GM12878 (cell line): ENCODE measurements at regions not wholly inside any gene's neighbourhood (a gene's known extent, or its start where the extent isn't known, plus 50 kb on each side); places are given as distances from the start of the nearest gene placed in this dataset.

Source experiments
- ATAC-seq: fragments of 200-7000 bp; cut with Tn5 transposase; 3 replicates; pipeline ENCODE4 v1.9.1; 2020; ENCODE audit warnings: mild to moderate bottlenecking, moderate library complexity
- BruUV-seq: library from RNA; stranded (reverse); fragments of 400-500 nt; replicated peaks from 2 replicates; lab custom pipeline; 2021; lab: Mats Ljungman, UMichigan
- CTCF ChIA-PET: fragments of 300-600 bp; sonication (Branson Sonifier 250); formaldehyde crosslinking; extraction: SDS; loops from one replicate; lab custom pipeline; 2021; ENCODE audit warnings: inconsistent platforms; lab: Yijun Ruan, JAX
- POLR2A ChIA-PET: fragments of 350-600 bp; formaldehyde crosslinking; extraction: SDS; loops from one replicate; lab custom pipeline; 2021; ENCODE audit warnings: inconsistent platforms; lab: Charles Lee
- RAD21 ChIA-PET: fragments of 300-600 bp; sonication (Branson Sonifier 250); formaldehyde crosslinking; loops from one replicate; lab custom pipeline; 2023; ENCODE audit warnings: antibody characterized with exemption; ENCODE audit not compliant: unreplicated experiment; lab: Charles Lee
- SMC1A ChIA-PET: fragments of 300-600 bp; sonication (Branson Sonifier 250); formaldehyde crosslinking; loops from one replicate; lab custom pipeline; 2023; ENCODE audit not compliant: unreplicated experiment, uncharacterized antibody; lab: Charles Lee
- DNase-seq: peaks from one replicate; pipeline ENCODE4 v3.0.0-alpha.2; 2011; ENCODE audit warnings: low read depth, low spot score
- FAIRE-seq: peaks from 3 replicates; lab custom pipeline; 2011; peaks lifted over from hg19 to GRCh38; lab: Jason Lieb, UNC
- H2AFZ ChIP-seq: 2 replicates; pipeline ENCODE4 v1.6.0; 2011; ENCODE audit warnings: low read depth, low read length, control low read depth; ENCODE audit not compliant: control insufficient read depth
- H3K27ac ChIP-seq: 2 replicates; pipeline ENCODE4 v1.5.1; 2011; ENCODE audit warnings: control low read depth; ENCODE audit not compliant: control insufficient read depth, insufficient read depth
- H3K27me3 ChIP-seq, 2 experiments: replicated peaks in 1 of 2; 2 replicates each; pipeline versions ENCODE4 v1.6.0 to v1.6.1; 2011; ENCODE audit warnings: low read length in 1 of 2; ENCODE audit not compliant: control insufficient read depth in 2 of 2, insufficient read depth in 2 of 2
- H3K36me3 ChIP-seq, 2 experiments: 2 replicates each; pipeline ENCODE4 v1.5.1; 2011; ENCODE audit warnings: low read length in 1 of 2; ENCODE audit not compliant: control insufficient read depth in 2 of 2, insufficient read depth in 2 of 2
- H3K4me1 ChIP-seq: 2 replicates; pipeline ENCODE4 v1.6.1; 2011; ENCODE audit warnings: mild to moderate bottlenecking, low read length, moderate library complexity, mixed read lengths; ENCODE audit not compliant: control insufficient read depth, insufficient read depth
- H3K4me2 ChIP-seq: 2 replicates; pipeline ENCODE4 v1.6.0; 2011; ENCODE audit warnings: control low read depth; ENCODE audit not compliant: control insufficient read depth, insufficient read depth
- H3K4me3 ChIP-seq: fragments of 200-600 bp; sonication (generic); 2 replicates; pipeline ENCODE4 v1.5.1; 2016
- H3K79me2 ChIP-seq: 2 replicates; pipeline ENCODE4 v1.6.0; 2011; ENCODE audit warnings: low read length; ENCODE audit not compliant: control insufficient read depth, insufficient read depth
- H3K9ac ChIP-seq: 2 replicates; pipeline ENCODE4 v1.8.0; 2011; ENCODE audit warnings: low read length, control low read depth, mixed read lengths; ENCODE audit not compliant: control insufficient read depth, insufficient read depth
- H3K9me3 ChIP-seq: replicated peaks from 3 replicates; pipeline ENCODE4 v1.5.1; 2011; ENCODE audit warnings: mild to moderate bottlenecking, low read length; ENCODE audit not compliant: control insufficient read depth, insufficient read depth
- H4K20me1 ChIP-seq: 2 replicates; pipeline ENCODE4 v1.6.0; 2011; ENCODE audit not compliant: control insufficient read depth, insufficient read depth
- ASH2L ChIP-seq: fragments of 300-600, 200-600 bp; sonication (generic); IDR thresholded peaks from 2 replicates; pipeline ENCODE4 v1.6.1; 2017; ENCODE audit warnings: low read depth, mild to moderate bottlenecking, borderline replicate concordance
- CREB1 ChIP-seq: IDR thresholded peaks from 2 replicates; pipeline ENCODE4 v1.6.1; 2012; ENCODE audit warnings: low read depth, mild to moderate bottlenecking, inconsistent platforms
- HDAC2 ChIP-seq: fragments of 200-600 bp; sonication (generic); IDR thresholded peaks from 2 replicates; pipeline ENCODE4 v1.6.1; 2017
- HDGF ChIP-seq: fragments of 450-650 bp; IDR thresholded peaks from 2 replicates; pipeline ENCODE4 v1.6.1; 2016; ENCODE audit warnings: antibody characterized with exemption
- NRF1 ChIP-seq: conservative IDR thresholded peaks from 2 replicates; pipeline ENCODE4 v1.6.1; 2011; ENCODE audit warnings: mild to moderate bottlenecking, low read depth, low read length, improper control_type of control experiment
- POU2F2 ChIP-seq: IDR thresholded peaks from 3 replicates; pipeline ENCODE4 v1.6.1; 2011; ENCODE audit warnings: low read depth, mild to moderate bottlenecking, low read length, borderline replicate concordance
- RELA ChIP-seq: fragments of 450-650 bp; IDR thresholded peaks from 2 replicates; pipeline ENCODE4 v1.8.0; 2014; ENCODE audit warnings: borderline replicate concordance; ENCODE audit not compliant: partially characterized antibody
- SPI1 ChIP-seq: IDR thresholded peaks from 2 replicates; pipeline ENCODE4 v1.6.1; 2011; ENCODE audit warnings: low read depth, mild to moderate bottlenecking, low read length, moderate library complexity, borderline replicate concordance; ENCODE audit not compliant: insufficient read depth
- SREBF1 ChIP-seq: IDR thresholded peaks from 2 replicates; pipeline ENCODE4 v1.6.1; 2012; ENCODE audit warnings: mild to moderate bottlenecking, low read length
- SREBF2 ChIP-seq: IDR thresholded peaks from 2 replicates; pipeline ENCODE4 v1.6.1; 2012; ENCODE audit warnings: mild to moderate bottlenecking, low read length
- TBL1XR1 ChIP-seq: IDR thresholded peaks from 2 replicates; pipeline ENCODE4 v1.6.1; 2012; ENCODE audit warnings: low read depth, low read length, improper control_type of control experiment
- YBX1 ChIP-seq: fragments of 450-650 bp; IDR thresholded peaks from 2 replicates; pipeline ENCODE4 v1.6.1; 2016; ENCODE audit warnings: antibody characterized with exemption
- ZBED1 ChIP-seq: IDR thresholded peaks from 2 replicates; pipeline ENCODE4 v1.6.1; 2016; ENCODE audit warnings: borderline replicate concordance
- WGBS: methylation state at CpG from one replicate; pipeline ENCODE4 v1.1.6; 2016; ENCODE audit warnings: low lambda C conversion rate; ENCODE audit not compliant: insufficient replicate concordance, insufficient coverage; ENCODE audit errors: missing lambda C conversion rate; 5-methylcytosine and 5-hydroxymethylcytosine counted together
- in situ Hi-C: fragments of 300-500 bp; cut with MboI; formaldehyde crosslinking; loops from 9 replicates; pipeline ENCODE4 v1.14.3; 2018; ENCODE audit warnings: mixed read lengths
- intact Hi-C: fragments of 100-400 bp; cut with micrococcal nuclease; formaldehyde crosslinking; loops from one replicate; pipeline ENCODE4 v1.14.2; 2022; ENCODE audit not compliant: unreplicated experiment
- TF ChIP-seq, protein P1 (sequence below): IDR thresholded peaks from 2 replicates; pipeline ENCODE4 v1.6.1; 2012; ENCODE audit warnings: low read length, inconsistent platforms
- TF ChIP-seq, protein P2 (sequence below): fragments of 450-650 bp; IDR thresholded peaks from 2 replicates; pipeline ENCODE4 v1.6.1; 2017; ENCODE audit warnings: mild to moderate bottlenecking, moderate library complexity
- TF ChIP-seq, protein P3 (sequence below): fragments of 450-650 bp; IDR thresholded peaks from 2 replicates; pipeline ENCODE4 v1.6.1; 2017; ENCODE audit warnings: antibody characterized with exemption, mild to moderate bottlenecking, moderate library complexity
- TF ChIP-seq, protein P4 (sequence below): fragments of 450-650 bp; IDR thresholded peaks from 2 replicates; pipeline ENCODE4 v1.6.1; 2017; ENCODE audit warnings: low read depth, mild to moderate bottlenecking, moderate library complexity

DNA sequence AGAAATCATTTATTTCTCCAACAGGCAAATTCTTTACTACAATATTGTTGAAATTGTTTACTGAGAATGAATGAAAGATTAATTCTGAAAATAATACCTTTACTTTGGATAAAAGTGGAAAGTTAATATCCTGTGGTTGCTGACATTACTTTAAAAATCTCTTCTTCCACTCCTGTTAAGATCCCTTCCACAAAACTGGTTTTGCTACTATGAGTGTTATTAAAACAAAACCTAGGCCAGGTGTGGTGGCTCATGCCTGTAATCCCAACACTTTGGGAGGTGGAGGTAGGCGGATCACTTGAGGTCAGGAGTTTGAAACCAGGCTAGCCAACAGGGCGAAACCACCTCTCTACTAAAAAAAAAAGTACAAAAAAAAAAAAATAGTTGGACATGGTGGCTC is 123.9 kb upstream of the CCDC150 start:
- Histone ChIP-seq H2AFZ (no peak overlapping the region), H3K4me1 (no peaks in the 10 kb centered on the region), H3K27ac (no peak overlapping the region), H3K27me3 (no peaks in the 10 kb centered on the region; a peak in 1 of 4 replicates), H3K9ac (no peak overlapping the region), H3K79me2 (no peaks in the 10 kb centered on the region), H3K36me3 (no peaks in the 10 kb centered on the region), H3K4me2 (no peak overlapping the region), H3K9me3 (no peaks in the 10 kb centered on the region), H4K20me1 (no peaks in the 10 kb centered on the region), H3K4me3 (no peak overlapping the region)
- ChIA-PET RAD21 (no interaction called here), CTCF (interaction anchor here (0.7 to 1.5 kb wide), 2 partner anchors 19 to 416 kb away, joined by 3 read pairs; no protein-coding TSS in a partner anchor), POLR2A (no interaction called here), SMC1A (no interaction called here)
- no TSS peak for BruUV-seq
- intact Hi-C loops = no loop called here
- WGBS = 14% methylated on average over 2 of the region's 2 CpGs
- no peak for DNase-seq
- FAIRE-seq = no peak
- ATAC-seq = no peak
- in situ Hi-C loops = no loop called here
- TF ChIP-seq ZBED1 (no peak), CREB1 (no peak), ASH2L (no peak), HDAC2 (no peak), RELA (no peak), HDGF (no peak), SPI1 (no peak), POU2F2 (no peak), SREBF2 (no peak), YBX1 (no peak), NRF1 (no peak), SREBF1 (no peak), TBL1XR1 (no peak)
- TF ChIP-seq, protein P1, sequence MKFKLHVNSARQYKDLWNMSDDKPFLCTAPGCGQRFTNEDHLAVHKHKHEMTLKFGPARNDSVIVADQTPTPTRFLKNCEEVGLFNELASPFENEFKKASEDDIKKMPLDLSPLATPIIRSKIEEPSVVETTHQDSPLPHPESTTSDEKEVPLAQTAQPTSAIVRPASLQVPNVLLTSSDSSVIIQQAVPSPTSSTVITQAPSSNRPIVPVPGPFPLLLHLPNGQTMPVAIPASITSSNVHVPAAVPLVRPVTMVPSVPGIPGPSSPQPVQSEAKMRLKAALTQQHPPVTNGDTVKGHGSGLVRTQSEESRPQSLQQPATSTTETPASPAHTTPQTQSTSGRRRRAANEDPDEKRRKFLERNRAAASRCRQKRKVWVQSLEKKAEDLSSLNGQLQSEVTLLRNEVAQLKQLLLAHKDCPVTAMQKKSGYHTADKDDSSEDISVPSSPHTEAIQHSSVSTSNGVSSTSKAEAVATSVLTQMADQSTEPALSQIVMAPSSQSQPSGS = no peak
- TF ChIP-seq, protein P2, sequence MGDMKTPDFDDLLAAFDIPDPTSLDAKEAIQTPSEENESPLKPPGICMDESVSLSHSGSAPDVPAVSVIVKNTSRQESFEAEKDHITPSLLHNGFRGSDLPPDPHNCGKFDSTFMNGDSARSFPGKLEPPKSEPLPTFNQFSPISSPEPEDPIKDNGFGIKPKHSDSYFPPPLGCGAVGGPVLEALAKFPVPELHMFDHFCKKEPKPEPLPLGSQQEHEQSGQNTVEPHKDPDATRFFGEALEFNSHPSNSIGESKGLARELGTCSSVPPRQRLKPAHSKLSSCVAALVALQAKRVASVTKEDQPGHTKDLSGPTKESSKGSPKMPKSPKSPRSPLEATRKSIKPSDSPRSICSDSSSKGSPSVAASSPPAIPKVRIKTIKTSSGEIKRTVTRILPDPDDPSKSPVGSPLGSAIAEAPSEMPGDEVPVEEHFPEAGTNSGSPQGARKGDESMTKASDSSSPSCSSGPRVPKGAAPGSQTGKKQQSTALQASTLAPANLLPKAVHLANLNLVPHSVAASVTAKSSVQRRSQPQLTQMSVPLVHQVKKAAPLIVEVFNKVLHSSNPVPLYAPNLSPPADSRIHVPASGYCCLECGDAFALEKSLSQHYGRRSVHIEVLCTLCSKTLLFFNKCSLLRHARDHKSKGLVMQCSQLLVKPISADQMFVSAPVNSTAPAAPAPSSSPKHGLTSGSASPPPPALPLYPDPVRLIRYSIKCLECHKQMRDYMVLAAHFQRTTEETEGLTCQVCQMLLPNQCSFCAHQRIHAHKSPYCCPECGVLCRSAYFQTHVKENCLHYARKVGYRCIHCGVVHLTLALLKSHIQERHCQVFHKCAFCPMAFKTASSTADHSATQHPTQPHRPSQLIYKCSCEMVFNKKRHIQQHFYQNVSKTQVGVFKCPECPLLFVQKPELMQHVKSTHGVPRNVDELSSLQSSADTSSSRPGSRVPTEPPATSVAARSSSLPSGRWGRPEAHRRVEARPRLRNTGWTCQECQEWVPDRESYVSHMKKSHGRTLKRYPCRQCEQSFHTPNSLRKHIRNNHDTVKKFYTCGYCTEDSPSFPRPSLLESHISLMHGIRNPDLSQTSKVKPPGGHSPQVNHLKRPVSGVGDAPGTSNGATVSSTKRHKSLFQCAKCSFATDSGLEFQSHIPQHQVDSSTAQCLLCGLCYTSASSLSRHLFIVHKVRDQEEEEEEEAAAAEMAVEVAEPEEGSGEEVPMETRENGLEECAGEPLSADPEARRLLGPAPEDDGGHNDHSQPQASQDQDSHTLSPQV = no peak
- TF ChIP-seq, protein P3, sequence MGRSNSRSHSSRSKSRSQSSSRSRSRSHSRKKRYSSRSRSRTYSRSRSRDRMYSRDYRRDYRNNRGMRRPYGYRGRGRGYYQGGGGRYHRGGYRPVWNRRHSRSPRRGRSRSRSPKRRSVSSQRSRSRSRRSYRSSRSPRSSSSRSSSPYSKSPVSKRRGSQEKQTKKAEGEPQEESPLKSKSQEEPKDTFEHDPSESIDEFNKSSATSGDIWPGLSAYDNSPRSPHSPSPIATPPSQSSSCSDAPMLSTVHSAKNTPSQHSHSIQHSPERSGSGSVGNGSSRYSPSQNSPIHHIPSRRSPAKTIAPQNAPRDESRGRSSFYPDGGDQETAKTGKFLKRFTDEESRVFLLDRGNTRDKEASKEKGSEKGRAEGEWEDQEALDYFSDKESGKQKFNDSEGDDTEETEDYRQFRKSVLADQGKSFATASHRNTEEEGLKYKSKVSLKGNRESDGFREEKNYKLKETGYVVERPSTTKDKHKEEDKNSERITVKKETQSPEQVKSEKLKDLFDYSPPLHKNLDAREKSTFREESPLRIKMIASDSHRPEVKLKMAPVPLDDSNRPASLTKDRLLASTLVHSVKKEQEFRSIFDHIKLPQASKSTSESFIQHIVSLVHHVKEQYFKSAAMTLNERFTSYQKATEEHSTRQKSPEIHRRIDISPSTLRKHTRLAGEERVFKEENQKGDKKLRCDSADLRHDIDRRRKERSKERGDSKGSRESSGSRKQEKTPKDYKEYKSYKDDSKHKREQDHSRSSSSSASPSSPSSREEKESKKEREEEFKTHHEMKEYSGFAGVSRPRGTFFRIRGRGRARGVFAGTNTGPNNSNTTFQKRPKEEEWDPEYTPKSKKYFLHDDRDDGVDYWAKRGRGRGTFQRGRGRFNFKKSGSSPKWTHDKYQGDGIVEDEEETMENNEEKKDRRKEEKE = no peak
- TF ChIP-seq, protein P4, sequence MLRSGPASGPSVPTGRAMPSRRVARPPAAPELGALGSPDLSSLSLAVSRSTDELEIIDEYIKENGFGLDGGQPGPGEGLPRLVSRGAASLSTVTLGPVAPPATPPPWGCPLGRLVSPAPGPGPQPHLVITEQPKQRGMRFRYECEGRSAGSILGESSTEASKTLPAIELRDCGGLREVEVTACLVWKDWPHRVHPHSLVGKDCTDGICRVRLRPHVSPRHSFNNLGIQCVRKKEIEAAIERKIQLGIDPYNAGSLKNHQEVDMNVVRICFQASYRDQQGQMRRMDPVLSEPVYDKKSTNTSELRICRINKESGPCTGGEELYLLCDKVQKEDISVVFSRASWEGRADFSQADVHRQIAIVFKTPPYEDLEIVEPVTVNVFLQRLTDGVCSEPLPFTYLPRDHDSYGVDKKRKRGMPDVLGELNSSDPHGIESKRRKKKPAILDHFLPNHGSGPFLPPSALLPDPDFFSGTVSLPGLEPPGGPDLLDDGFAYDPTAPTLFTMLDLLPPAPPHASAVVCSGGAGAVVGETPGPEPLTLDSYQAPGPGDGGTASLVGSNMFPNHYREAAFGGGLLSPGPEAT = no peak
